ENCODE measurements at regions not wholly inside any gene's neighbourhood (a gene's known extent, or its start where the extent isn't known, plus 50 kb on each side); places are given as distances from the start of the nearest gene placed in this dataset.

- TF ChIP-seq CTCF (IDR thresholded peaks at IDR 0.05) (no peak), EP300 (IDR thresholded peaks at IDR 0.05) (no peak), POLR2A (IDR thresholded peaks at IDR 0.05) (no peak)
Measured at GRCh38 chr12:66063916-66064315, 66.6 kb downstream of the LLPH start.
